IPS-15b (cell line): ENCODE measurements at regions not wholly inside any gene's neighbourhood (a gene's known extent, or its start where the extent isn't known, plus 50 kb on each side); places are given as distances from the start of the nearest gene placed in this dataset.

ENCODE experiments used
- H3K27me3 ChIP-seq: one replicate; pipeline ENCODE4 v1.6.1; 2013; ENCODE audit warnings: low read length; ENCODE audit not compliant: control insufficient read depth, insufficient read depth
- H3K36me3 ChIP-seq: one replicate; pipeline ENCODE4 v1.6.1; 2013; ENCODE audit warnings: low read length; ENCODE audit not compliant: control insufficient read depth, insufficient read depth
- H3K4me1 ChIP-seq: one replicate; pipeline ENCODE4 v1.6.1; 2013; ENCODE audit warnings: mild to moderate bottlenecking, low read length; ENCODE audit not compliant: control insufficient read depth, insufficient read depth
- H3K4me3 ChIP-seq: one replicate; pipeline ENCODE4 v1.5.1; 2013; ENCODE audit warnings: low read depth, low read length
- H3K9ac ChIP-seq: one replicate; pipeline ENCODE4 v1.6.1; 2013; ENCODE audit warnings: low read depth, mild to moderate bottlenecking, low read length
- H3K9me3 ChIP-seq: one replicate; pipeline ENCODE4 v1.6.1; 2013; ENCODE audit warnings: mild to moderate bottlenecking, low read length; ENCODE audit not compliant: control insufficient read depth, insufficient read depth

DNA sequence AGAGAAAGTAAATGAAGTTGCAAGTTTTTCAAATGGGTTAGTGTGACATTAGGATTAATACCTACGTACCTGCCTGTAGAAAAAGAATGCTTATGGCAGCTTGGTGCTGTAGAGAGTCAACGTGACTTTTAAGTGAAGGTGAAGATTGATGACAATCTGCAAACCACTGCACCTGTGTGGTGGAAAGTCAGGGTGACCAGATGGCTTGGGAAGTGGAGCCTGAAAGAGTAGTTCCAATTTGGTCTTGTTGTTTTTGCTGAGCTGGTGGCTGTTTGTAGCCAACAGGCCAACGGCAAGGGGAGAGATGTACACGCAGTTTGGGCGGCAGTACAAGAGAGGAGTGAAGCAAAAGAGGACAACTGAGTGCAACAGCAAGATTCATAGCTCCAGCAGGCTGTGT is 78.1 kb upstream of the JAK1 start:
- H3K9me3 ChIP-seq: no peaks in the 10 kb centered on the region
- no peaks in the 10 kb centered on the region for H3K4me1 ChIP-seq
- no peaks in the 10 kb centered on the region for H3K27me3 ChIP-seq
- no peak overlapping the region for H3K4me3 ChIP-seq
- no peaks in the 10 kb centered on the region for H3K36me3 ChIP-seq
- no peak overlapping the region for H3K9ac ChIP-seq

DNA sequence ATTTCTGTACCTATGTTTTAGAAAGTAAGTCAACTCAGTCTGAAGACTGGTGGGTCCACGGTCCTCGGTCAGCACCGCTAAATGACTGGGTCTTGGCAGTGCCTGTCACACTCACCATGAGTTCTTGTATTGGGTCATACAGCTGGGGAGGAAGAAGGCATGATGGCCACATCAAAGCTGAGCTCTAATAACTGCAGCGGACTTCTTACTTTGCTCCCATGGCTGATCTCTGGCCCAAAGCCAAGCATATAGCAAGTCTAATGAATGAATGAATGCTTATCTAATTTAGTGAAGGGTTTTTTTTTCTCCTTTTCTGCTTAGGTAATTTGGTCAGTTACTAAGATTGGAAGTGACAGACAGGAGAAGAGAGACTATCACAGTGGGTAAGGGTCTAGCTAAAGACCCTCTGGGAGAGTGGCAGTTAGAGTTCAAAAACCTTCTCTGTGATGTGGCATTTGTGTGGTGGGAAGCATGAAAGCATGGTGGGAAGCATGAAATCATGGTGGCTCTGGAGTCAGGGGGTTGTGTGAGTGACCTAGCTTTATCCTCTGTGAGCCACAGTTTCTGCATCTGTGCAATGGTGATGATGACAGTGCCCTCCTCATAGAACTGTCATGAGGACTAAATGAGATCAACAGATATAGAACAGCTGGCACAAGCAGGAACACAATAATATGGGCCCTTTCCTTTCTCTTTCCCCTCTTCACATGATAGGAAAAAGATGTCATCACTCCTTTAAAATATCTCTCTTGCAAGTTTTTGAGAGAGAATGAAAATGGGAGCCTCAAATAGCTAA is 78.9 kb upstream of the JAK1 start:
- H3K27me3 ChIP-seq: no peaks in the 10 kb centered on the region
- no peaks in the 10 kb centered on the region for H3K4me1 ChIP-seq
- H3K36me3 ChIP-seq: no peaks in the 10 kb centered on the region
- H3K9me3 ChIP-seq: no peaks in the 10 kb centered on the region
- no peak overlapping the region for H3K9ac ChIP-seq
- no peak overlapping the region for H3K4me3 ChIP-seq

DNA sequence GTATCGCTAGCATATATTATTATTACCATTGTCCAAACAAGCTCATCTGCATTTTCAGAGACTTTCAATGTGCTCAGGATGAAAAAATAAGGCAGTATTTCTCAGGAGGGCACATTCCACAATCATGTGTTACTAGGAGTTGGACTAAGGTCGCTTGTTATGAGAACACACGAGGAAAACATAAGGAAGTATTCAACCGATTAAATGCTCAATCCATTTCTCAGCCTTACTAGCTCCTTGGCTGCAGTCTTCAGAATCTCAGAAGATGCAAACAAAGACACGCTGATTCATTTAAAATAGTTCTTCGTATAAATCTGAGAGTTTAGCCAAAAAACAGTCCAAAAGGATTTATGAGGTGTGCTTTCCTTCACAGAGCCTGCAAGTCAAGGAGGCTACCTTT is 82.0 kb upstream of the JAK1 start:
- Histone ChIP-seq H3K9me3 (no peaks in the 10 kb centered on the region), H3K36me3 (no peaks in the 10 kb centered on the region), H3K4me3 (no peak overlapping the region), H3K9ac (no peak overlapping the region), H3K27me3 (no peaks in the 10 kb centered on the region), H3K4me1 (no peaks in the 10 kb centered on the region)

DNA sequence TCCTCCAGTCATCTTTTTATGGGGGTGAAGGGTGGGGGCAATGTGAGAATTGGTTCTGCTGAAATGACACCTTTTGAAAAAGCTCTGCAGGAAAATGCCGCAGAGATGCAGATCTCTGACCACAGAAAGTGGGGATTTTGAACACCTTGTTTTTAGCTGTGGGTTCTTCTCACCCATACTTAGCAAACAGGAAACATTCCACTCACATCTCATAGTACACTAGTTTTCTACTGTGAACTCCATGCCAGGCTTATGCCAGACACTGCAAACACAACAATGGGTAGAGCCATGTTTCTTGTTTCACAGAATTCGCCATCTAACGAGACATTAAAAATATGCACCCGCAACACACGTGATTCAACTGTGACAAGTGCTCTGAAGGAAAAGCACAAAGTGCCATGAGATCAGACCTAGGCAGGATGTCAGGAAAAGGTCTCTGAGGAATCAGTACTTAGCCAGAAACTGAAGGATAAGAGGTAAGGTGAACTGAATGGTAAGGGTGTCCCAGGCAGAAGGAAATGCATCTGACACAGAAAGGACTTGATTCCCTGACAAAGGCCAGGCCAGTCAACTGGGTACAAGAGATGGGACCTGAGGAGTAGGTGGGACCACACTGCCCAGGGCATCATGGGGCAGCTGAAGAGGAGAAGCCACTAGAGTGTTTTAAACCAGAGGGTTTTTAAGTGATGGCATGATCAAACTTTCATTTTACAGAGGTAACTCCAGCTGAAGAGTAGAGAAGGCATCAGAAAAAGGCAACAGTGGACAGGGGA is 83.8 kb upstream of the JAK1 start:
- H3K9me3 ChIP-seq: no peaks in the 10 kb centered on the region
- H3K4me3 ChIP-seq: no peak overlapping the region
- no peak overlapping the region for H3K9ac ChIP-seq
- H3K4me1 ChIP-seq: no peaks in the 10 kb centered on the region
- H3K36me3 ChIP-seq: no peaks in the 10 kb centered on the region
- H3K27me3 ChIP-seq: no peaks in the 10 kb centered on the region

DNA sequence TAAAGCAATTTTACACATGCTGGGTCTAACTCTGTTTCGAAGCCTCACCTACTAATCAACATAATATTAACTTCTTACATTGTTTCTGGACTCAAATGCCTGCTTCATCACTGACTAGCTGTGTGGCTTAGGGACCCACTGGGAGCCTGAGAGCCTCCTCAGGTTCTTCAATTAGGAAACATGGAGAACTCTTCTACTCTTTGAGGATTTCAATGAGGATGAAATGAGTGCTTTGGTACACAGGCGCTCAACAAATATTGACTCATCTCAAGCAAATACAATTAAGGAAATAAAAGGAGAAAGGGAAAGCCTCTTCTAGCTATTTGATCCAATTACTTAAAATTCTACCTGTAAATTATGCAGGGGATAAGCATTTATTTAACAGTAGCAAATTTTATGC is 84.4 kb upstream of the JAK1 start:
- H3K4me3 ChIP-seq: no peak overlapping the region
- no peaks in the 10 kb centered on the region for H3K4me1 ChIP-seq
- no peaks in the 10 kb centered on the region for H3K36me3 ChIP-seq
- no peak overlapping the region for H3K9ac ChIP-seq
- H3K27me3 ChIP-seq: no peaks in the 10 kb centered on the region
- H3K9me3 ChIP-seq: no peaks in the 10 kb centered on the region

DNA sequence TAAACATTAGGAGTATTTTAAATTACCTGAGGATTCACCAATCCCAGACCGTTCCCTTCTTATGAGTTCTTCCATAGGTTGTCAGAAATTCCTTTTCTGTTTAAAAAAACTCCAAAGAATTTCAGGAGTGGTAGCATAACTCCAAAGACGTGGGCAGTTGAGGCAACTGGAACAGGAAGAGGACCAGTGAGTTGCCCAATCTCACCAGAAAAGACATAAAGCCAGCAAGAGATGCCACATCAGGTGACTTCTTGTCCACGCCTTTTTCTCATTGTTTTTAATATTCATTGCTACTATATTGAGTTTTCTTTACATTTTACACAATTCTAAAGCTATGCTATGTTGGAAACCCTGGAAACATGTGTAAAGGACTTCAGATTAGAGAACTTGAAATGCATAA is 88.1 kb upstream of the JAK1 start:
- peaks cover 16% of the 10 kb centered on the region for H3K36me3 ChIP-seq

DNA sequence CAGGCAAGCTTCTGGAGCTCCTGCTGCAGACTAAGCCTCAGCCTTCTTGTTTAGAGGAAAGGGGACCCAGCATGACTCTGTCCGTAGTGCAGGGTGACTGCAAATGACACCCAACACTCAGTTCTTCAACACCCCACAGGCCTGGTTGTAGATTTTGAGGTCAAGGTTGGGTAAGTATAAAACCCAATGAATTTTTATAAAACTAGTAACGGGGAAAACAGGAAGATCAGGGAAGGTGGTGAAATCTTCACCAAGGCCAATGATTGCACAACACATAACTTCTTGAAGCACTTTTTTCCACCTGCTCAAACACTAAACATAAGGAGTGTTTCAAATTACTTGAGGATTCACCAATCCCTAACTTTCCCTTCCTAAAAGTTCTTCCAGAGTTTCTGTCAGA is 89.4 kb upstream of the JAK1 start:
- Histone ChIP-seq H3K9ac (no peak overlapping the region), H3K4me3 (no peak overlapping the region), H3K27me3 (no peaks in the 10 kb centered on the region), H3K36me3 (peaks cover 16% of the 10 kb centered on the region), H3K9me3 (no peaks in the 10 kb centered on the region), H3K4me1 (no peaks in the 10 kb centered on the region)

More for the DNA sequence above, 88.1 kb upstream of the JAK1 start:
- Histone ChIP-seq H3K4me3 (no peak overlapping the region), H3K4me1 (no peaks in the 10 kb centered on the region), H3K9me3 (no peaks in the 10 kb centered on the region), H3K27me3 (no peaks in the 10 kb centered on the region), H3K9ac (no peak overlapping the region)

DNA sequence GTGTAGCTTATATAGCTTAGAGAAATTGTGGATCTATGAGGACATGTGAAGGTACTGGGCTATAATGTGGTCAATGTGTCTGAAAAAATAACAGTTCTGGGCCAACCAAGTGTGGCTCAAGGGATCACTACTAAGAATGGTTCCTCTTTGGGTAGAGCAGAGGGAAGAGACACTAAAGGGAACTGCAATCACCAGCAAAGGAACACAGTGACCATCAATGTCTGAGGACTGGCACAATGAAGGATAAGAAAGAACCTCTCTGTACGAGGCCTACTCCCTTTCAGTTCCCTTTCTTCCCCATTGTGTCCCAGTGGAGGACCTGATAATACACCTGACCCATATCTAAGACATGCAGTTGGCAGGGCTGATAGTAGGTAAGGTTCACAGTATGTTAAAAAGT is 89.9 kb upstream of the JAK1 start:
- Histone ChIP-seq H3K27me3 (no peaks in the 10 kb centered on the region), H3K36me3 (peaks cover 16% of the 10 kb centered on the region), H3K4me1 (no peaks in the 10 kb centered on the region), H3K9ac (no peak overlapping the region), H3K9me3 (no peaks in the 10 kb centered on the region), H3K4me3 (no peak overlapping the region)

DNA sequence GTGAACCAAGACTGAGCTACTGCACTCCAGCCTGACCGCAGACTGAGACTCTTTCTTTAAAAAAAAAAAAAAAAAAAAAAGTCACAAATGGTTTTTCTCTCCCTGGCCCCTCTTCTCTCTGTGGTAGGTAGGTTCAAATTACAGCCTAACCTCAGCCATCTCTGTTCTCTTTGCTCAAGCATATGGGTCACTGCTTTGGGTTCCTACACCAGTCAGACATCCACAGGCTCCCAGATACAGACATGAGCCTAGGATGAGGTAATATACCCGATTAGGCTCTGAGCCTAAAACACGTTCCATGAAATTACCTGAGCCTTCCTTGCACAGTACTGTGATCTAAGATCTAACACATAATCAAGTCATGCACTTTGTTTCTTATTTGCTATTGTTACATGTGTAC is 90.5 kb upstream of the JAK1 start:
- H3K9ac ChIP-seq: no peak overlapping the region
- no peaks in the 10 kb centered on the region for H3K4me1 ChIP-seq
- peaks cover 16% of the 10 kb centered on the region for H3K36me3 ChIP-seq
- no peak overlapping the region for H3K4me3 ChIP-seq
- H3K27me3 ChIP-seq: no peaks in the 10 kb centered on the region
- H3K9me3 ChIP-seq: no peaks in the 10 kb centered on the region

DNA sequence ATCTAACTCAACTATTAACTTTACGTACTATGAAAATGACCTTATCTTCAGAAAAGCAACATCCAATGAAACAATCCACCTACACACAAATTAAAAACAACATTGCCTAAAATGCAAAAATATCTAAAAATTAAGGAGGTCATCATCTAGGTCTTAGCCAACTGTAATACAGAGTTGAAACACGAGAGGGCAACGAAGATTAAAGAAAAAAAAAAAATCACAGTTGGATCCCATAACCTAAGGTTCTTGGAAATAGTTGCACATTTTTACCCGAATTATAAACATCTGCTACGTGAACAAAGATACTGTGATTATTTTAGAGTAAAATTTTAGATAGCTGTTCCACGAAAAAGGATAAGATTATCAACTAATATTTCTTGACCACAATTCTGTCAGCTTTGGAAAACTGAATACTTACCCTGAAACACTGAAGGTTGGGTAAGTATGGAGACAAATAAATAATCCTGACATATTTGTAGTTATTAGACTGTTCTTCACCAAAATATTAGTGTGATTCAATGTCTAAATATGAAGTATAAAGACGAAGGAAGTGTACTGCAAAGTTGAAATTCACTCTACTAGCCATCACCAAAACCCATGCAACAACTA is 88.0 kb upstream of the AK4 start:
- no peaks in the 10 kb centered on the region for H3K4me1 ChIP-seq
- H3K4me3 ChIP-seq: no peak overlapping the region
- H3K36me3 ChIP-seq: peaks cover 18% of the 10 kb centered on the region
- H3K9ac ChIP-seq: no peak overlapping the region
- H3K27me3 ChIP-seq: no peaks in the 10 kb centered on the region
- H3K9me3 ChIP-seq: no peaks in the 10 kb centered on the region

DNA sequence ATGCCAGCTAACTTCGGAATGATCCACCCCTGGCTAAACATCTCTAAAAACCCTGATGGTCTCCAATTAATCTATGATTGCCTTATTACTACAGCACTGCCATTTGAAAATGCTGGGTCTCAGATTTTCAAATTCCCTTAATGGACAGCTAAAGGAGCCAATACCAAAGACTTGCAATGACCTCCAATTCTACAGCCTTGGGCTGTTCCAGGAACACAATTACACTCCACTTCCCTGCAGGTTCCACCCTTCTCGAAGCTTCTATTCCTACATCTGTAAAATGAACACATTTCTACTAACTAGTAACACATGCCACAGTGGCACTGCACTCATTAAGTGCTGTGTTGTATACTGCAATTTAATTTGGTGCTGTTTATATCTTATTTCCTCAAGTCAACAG is 85.7 kb upstream of the AK4 start:
- Histone ChIP-seq H3K4me1 (no peaks in the 10 kb centered on the region), H3K36me3 (peaks cover 7% of the 10 kb centered on the region), H3K27me3 (no peaks in the 10 kb centered on the region), H3K9me3 (no peaks in the 10 kb centered on the region), H3K9ac (no peak overlapping the region), H3K4me3 (no peak overlapping the region)

DNA sequence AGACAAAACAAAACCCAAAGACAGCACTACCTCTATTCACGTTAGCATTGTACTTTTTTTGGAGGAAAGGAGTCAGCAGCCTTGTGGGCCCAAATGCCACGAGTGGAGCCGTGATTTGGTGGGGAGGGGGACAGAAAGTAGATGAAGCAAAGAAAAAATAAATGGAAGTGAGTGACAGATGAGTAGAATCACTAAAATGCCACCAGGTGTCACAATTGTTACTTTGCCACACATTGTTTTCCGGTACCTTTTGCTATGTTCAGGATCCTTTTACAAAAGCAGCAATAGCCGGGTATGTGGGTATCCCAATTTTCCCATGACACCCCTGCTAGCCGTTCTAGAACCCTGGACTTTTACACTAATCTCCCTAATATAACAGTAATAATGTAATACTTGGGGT is 85.0 kb upstream of the AK4 start:
- Histone ChIP-seq H3K9ac (no peak overlapping the region), H3K27me3 (no peaks in the 10 kb centered on the region), H3K4me3 (no peak overlapping the region), H3K4me1 (no peaks in the 10 kb centered on the region), H3K9me3 (no peaks in the 10 kb centered on the region), H3K36me3 (peaks cover 6% of the 10 kb centered on the region)
